SK-N-SH treated with all-trans-retinoic acid at 6 μM for 48 hours (cell line): ENCODE measurements at regions not wholly inside any gene's neighbourhood (a gene's known extent, or its start where the extent isn't known, plus 50 kb on each side); places are given as distances from the start of the nearest gene placed in this dataset.

Source experiments
- OSR1 ChIP-seq: fragments of 250-450 bp; sonication (Bioruptor Pico); IDR thresholded peaks from 2 replicates; pipeline ENCODE4 v1.8.0; 2022; ENCODE audit warnings: moderate library complexity, mild to moderate bottlenecking, inconsistent platforms
- TOX ChIP-seq: fragments of 250-450 bp; sonication (Bioruptor Pico); IDR thresholded peaks from 2 replicates; pipeline ENCODE4 v1.8.0; 2021; ENCODE audit warnings: mild to moderate bottlenecking, moderate library complexity, borderline replicate concordance
- TF ChIP-seq, protein P1 (sequence below): fragments of 250-450 bp; sonication (Bioruptor Pico); IDR thresholded peaks from 2 replicates; pipeline ENCODE4 v1.8.0; 2020; ENCODE audit warnings: mild to moderate bottlenecking, moderate library complexity, borderline replicate concordance
- TF ChIP-seq, protein P2 (sequence below): fragments of 250-450 bp; sonication (Bioruptor Pico); IDR thresholded peaks from 2 replicates; pipeline ENCODE4 v1.5.1; 2020; ENCODE audit warnings: low read depth, mild to moderate bottlenecking, moderate library complexity

DNA sequence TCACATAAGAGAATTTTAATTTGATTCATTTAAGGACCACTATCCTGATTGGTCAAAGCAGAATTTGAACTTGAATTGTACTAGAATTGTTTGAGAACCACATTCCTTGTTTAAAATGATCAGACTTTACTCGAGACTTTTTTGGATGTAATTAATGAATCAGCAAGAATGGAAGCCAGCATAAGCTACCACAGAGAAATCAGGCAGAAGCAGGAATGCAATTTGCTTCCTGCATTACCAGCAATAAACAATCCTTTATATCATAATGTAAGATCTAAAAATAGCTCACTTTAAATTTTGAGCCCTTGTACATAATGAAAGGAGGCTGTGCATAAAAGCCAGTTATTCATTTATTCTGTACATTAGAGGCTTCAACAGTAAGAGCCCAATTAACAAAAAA lies 119.8 kb upstream of the BACE2 start:
- TF ChIP-seq, protein P1, sequence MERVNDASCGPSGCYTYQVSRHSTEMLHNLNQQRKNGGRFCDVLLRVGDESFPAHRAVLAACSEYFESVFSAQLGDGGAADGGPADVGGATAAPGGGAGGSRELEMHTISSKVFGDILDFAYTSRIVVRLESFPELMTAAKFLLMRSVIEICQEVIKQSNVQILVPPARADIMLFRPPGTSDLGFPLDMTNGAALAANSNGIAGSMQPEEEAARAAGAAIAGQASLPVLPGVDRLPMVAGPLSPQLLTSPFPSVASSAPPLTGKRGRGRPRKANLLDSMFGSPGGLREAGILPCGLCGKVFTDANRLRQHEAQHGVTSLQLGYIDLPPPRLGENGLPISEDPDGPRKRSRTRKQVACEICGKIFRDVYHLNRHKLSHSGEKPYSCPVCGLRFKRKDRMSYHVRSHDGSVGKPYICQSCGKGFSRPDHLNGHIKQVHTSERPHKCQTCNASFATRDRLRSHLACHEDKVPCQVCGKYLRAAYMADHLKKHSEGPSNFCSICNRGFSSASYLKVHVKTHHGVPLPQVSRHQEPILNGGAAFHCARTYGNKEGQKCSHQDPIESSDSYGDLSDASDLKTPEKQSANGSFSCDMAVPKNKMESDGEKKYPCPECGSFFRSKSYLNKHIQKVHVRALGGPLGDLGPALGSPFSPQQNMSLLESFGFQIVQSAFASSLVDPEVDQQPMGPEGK (CRISPR knock-in tag): no peak
- no peak for TF ChIP-seq OSR1 (CRISPR knock-in tag)
- TF ChIP-seq, protein P2, sequence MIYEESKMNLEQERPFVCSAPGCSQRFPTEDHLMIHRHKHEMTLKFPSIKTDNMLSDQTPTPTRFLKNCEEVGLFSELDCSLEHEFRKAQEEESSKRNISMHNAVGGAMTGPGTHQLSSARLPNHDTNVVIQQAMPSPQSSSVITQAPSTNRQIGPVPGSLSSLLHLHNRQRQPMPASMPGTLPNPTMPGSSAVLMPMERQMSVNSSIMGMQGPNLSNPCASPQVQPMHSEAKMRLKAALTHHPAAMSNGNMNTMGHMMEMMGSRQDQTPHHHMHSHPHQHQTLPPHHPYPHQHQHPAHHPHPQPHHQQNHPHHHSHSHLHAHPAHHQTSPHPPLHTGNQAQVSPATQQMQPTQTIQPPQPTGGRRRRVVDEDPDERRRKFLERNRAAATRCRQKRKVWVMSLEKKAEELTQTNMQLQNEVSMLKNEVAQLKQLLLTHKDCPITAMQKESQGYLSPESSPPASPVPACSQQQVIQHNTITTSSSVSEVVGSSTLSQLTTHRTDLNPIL (CRISPR knock-in tag): no peak
- TF ChIP-seq TOX (CRISPR knock-in tag): no peak
